ENCODE measurements at regions not wholly inside any gene's neighbourhood (a gene's known extent, or its start where the extent isn't known, plus 50 kb on each side); places are given as distances from the start of the nearest gene placed in this dataset.

DNA sequence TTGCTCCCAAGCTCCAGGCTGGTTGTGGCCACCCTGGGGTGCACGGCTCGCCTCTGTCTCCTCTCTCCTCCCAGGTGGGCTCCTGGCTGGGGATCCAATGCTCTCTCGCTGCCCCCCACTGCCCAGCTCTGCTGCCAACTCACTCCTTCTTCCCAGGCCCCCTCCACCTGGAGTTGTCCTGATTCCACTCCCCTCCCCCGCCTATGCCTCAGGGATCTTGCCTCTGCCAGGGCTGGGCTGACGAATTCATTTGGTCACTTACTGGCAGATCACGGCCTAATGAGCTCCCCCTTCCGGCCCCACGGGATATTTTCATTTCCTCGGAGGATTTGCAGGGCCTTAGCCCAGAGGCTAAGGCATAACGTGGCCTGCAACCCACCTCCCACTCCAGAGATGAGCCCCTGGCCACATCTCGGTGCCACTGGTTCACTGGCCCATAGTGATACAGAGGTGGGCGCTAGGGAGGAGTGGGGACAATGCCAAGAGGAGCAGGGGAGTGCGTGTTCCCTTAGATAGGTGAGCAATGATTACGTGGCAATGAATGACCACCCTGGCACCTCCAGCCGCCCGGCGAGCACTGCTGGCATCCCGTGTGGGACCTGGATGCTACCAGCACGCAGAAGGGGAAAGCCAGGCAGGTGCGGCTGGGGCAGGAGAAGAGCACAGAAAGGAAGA lies 344.6 kb upstream of the SHH start:
- peak; percentile 26 for DNase-seq (ENCODE audit: low read depth)

DNA sequence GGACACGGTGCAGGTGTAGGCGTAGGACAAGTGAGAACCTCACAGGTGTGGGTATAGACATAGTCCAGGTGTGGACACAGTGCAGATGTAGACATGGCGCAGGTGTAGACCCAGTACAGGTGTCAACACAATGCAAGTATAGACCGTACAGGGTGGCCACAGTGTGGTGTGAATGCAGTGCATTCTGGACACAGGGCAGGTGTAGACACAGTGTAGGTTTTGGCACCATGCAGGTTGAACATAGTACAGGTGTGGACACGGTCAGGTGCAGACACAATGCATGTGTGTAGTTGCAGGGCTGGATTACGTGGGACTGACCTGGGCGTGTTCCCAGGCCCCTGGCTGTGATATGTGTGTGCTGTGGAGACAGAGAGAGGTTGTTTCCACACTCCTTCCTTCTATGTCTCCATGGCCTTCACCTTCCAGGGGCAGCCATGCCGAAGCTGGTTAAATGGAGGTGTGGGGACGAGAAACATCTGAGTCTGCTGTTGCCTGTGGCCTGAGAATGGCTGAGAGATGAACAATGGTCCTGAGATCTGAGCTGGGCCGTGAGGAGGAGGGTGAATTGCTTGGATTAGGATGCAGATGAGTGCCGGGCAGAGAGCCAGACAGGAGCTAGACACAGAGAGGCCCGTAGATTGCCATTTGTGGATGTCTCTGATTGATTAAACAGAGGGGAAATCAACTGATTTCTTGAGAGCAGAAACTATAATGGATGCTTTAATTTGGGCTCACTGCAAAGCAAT lies 343.9 kb upstream of the SHH start:
- no peak for DNase-seq (ENCODE audit: low read depth)

DNA sequence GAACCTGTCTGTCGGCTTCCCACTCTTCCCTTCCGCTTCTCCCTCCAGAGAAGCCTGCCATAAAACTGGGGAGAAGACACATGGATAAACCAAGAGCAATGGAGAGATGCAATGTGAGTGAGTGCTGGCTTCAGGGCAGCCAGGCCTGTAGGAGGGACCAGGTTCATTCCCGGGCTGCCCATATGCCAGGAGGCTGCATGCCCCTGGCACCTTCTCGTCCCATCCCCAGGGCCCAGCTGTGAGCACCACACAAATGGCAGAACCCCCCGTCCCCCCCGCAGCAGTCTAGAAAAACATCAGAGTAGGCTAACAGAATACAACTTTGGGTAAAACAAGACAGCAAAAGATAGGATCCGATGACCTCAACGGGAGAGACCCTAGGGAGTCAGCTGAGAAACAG lies 341.3 kb upstream of the SHH start:
- DNase-seq (ENCODE audit: low read depth), result no peak

GRCh38 chr7:156152390-156152789 lies 340.1 kb upstream of the SHH start:
- peak; percentile 7 for DNase-seq (ENCODE audit: low read depth)

- no peak for DNase-seq (ENCODE audit: low read depth)
Measured at GRCh38 chr7:156151658-156152057, 339.4 kb upstream of the SHH start.

DNA sequence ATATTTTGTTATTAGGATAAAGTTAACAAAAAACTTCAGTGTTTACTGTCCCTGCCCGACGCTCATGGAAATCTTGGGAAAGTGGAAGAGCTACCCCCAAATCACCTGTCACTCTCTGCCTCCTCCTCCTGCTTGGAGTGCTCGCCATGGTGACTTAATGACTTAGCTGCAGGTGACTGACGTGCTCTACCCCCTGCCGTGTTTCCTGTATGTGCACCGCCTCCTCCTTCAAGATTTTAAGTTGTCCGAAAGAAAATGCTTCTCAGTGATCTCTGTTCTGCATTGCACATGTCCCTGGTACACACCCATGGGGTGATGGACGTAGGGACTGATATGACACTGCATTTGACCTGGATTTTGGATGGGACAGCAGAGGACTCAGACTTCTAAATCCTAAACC lies 338.8 kb upstream of the SHH start:
- no peak for DNase-seq (ENCODE audit: low read depth)

DNA sequence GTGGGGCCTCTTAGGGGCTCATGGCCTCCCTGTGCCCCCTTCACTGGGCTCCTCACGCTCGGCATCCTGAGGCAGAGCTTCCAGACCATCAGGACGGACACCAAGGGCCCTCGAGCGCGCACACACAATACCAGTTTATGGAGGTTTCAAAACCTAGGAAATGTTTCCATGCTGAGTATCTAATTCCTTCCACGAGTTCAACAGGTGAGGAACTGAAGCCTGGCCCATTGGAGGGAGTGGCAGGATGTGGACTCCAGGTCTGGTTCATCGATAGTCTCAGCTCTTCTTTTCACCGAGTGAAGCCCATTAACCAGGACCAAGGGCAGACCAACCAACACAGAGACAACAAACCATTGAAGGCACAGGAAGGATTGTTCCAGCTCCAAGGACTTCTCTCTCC lies 336.7 kb upstream of the SHH start:
- no peak for DNase-seq (ENCODE audit: low read depth)

DNA sequence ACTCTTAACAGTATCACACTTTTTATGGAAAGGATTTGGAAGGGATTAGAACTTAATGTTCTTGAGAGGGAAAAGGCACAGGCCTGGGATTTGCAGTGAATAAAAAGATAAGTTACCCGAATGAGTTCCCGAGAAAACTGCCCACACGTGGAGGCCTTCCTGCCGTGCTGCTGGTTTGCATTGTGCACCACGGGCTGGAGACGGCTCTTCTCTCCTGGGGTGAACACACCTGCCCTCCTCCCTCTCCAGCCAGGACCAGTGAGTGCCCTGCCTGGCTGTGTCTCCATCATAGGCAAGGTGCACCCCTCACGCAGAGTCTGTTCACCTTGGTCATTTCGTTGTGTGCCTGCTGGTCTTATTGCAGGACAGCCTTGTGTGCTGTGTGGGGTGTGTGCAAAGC lies 336.3 kb upstream of the SHH start:
- DNase-seq (ENCODE audit: low read depth), result no peak

GRCh38 chr7:156147756-156148504 lies 335.7 kb upstream of the SHH start:
- no peak for DNase-seq (ENCODE audit: low read depth)

DNA sequence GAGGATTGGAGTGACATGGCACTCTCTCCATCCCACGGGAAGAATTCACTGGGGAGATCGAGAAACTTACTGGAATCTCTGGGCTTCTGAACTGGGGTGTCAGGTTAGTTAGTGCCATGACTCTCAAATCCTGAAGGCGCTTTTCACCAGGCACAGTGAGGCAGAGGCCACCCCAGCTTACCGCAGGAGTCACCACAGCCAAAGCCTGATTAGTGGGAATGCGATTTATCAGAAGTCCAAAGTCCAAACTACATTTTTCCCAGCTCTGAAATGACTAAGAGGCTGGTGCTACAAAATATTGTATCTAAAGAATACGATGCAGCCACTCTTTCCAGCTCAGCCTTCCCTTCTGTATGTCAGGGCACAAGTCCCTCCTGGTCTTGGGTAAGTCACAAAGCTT lies 334.8 kb upstream of the SHH start:
- no peak for DNase-seq (ENCODE audit: low read depth)

DNA sequence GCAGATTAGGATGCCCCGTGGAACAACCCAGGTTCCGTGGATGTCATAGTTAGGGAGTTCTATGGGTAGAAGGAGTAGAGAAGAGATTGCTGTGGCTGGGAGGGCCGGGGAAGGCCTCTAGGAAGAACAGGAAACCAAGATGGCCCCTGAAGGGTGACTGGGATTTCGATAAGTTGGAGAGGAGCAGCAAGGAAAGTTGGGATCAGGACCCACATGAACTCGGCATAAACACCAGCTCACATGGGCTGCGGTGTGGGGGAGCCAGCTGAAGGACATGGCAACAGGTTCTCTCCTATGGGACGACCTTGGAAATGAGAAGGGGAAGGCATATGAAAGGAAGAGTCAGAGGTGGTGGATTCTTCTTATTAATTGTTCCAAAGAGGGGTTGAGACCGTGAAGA lies 333.7 kb upstream of the SHH start:
- DNase-seq (ENCODE audit: low read depth), result no peak

- DNase-seq (ENCODE audit: low read depth), result no peak
Measured at GRCh38 chr7:156145184-156145583, 332.9 kb upstream of the SHH start.

GRCh38 chr7:156143683-156144082 lies 331.4 kb upstream of the SHH start:
- DNase-seq (ENCODE audit: low read depth), result no peak

GRCh38 chr7:156143158-156143557 lies 330.9 kb upstream of the SHH start:
- no peak for DNase-seq (ENCODE audit: low read depth)

- DNase-seq (ENCODE audit: low read depth), result no peak
Measured at GRCh38 chr7:156141941-156142340, 329.7 kb upstream of the SHH start.

DNA sequence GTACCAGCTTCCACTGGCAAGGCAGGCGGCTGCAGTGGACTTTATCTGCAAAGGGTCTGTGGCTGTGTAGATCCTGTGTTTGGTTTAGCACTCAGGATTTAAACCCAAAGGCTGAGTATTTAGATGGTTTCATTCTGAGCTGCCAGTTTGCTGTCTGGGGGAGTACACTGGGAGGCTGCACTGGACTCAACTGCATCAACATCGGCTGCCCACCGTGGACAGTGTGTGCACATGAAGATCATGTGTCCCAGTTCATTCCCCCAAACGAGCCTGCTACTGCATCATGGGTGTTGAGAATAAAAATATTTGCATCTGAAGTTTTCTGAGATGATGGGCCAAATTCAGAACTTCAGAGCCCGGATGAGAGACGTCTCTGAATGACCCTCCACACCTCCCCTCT lies 328.6 kb upstream of the SHH start:
- DNase-seq (ENCODE audit: low read depth), result no peak

- no peak for DNase-seq (ENCODE audit: low read depth)
Measured at GRCh38 chr7:156140447-156140846, 328.2 kb upstream of the SHH start.

GRCh38 chr7:156139633-156140032 lies 327.4 kb upstream of the SHH start:
- DNase-seq (ENCODE audit: low read depth), result no peak

DNA sequence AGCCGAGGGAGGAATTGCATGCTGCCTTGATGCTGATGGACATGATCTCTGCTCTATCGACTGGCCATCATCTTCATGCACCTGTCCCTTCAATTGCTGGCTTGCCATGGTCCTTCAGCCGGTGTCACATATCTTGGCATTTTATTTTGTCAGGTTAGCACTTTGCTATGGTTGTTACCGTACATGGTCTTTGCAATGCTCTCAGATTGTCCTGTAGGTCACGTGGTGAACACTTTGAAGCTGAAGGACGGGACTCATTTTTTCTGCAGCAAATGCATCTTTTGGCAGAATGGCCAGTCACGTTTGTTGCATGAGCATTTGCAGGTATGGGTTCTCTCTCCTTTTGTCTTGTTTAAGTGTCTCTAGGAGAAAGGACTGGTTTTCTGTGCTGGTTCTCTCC lies 326.8 kb upstream of the SHH start:
- no peak for DNase-seq (ENCODE audit: low read depth)

DNA sequence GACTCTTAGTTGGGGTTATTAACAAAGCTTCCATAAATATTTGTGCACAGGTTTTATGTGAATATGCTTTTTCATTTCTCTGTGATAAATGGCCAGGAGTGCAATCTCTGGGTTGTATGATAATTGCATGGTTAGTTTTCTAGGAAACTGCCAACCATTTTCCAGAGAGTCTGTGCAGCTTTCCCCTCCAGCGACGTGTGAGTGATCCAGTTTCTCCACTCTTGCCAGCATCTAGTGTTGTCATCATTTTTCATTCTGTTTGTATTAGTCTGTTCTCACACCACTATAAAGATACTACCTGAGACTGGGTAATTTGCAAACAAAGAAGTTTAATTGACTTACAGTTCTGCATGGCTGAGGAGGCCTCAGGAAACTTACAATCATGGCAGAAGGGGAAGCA lies 319.6 kb upstream of the SHH start:
- no peak for DNase-seq (ENCODE audit: low read depth)

- no peak for DNase-seq (ENCODE audit: low read depth)
Measured at GRCh38 chr7:156129522-156129921, 317.3 kb upstream of the SHH start.

GRCh38 chr7:156128496-156128895 lies 316.2 kb upstream of the SHH start:
- DNase-seq (ENCODE audit: low read depth), result no peak

Data from iris pigment epithelial cell (primary cell).